ENCODE measurements at regions not wholly inside any gene's neighbourhood (a gene's known extent, or its start where the extent isn't known, plus 50 kb on each side); places are given as distances from the start of the nearest gene placed in this dataset.
A peak's percentile ranks its signal among the peaks of the same experiment; 100 is the strongest.

- Histone ChIP-seq H3K27me3 (no peaks in the 10 kb centered on the region), H3K36me3 (no peaks in the 10 kb centered on the region), H3K27ac (no peak overlapping the region), H3K4me3 (no peak overlapping the region), H3K9me3 (no peaks in the 10 kb centered on the region), H3K4me1 (no peaks in the 10 kb centered on the region)
- no peak for TF ChIP-seq POLR2AphosphoS5 (IDR thresholded peaks at IDR 0.05)
- TF ChIP-seq, protein P1, sequence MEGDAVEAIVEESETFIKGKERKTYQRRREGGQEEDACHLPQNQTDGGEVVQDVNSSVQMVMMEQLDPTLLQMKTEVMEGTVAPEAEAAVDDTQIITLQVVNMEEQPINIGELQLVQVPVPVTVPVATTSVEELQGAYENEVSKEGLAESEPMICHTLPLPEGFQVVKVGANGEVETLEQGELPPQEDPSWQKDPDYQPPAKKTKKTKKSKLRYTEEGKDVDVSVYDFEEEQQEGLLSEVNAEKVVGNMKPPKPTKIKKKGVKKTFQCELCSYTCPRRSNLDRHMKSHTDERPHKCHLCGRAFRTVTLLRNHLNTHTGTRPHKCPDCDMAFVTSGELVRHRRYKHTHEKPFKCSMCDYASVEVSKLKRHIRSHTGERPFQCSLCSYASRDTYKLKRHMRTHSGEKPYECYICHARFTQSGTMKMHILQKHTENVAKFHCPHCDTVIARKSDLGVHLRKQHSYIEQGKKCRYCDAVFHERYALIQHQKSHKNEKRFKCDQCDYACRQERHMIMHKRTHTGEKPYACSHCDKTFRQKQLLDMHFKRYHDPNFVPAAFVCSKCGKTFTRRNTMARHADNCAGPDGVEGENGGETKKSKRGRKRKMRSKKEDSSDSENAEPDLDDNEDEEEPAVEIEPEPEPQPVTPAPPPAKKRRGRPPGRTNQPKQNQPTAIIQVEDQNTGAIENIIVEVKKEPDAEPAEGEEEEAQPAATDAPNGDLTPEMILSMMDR (IDR thresholded peaks at IDR 0.05): no peak
- no peak for TF ChIP-seq POLR2A (IDR thresholded peaks at IDR 0.05)
- no peak for TF ChIP-seq EP300 (IDR thresholded peaks at IDR 0.05)
- no peak for ATAC-seq
- WGBS, 2 donors (ENCODE audit: low coverage in 1 of 2): no CpG with 5 or more reads among the region's 1 CpG
Measured at GRCh38 chr4:171715973-171716372, 97.2 kb upstream of the GALNTL6 start.

- no peak overlapping the region for H3K27ac ChIP-seq
- no peak overlapping the region for H3K4me3 ChIP-seq
- H3K36me3 ChIP-seq: no peaks in the 10 kb centered on the region
- H3K27me3 ChIP-seq: no peaks in the 10 kb centered on the region
- no peaks in the 10 kb centered on the region for H3K4me1 ChIP-seq
- peak; percentile 40 for ATAC-seq
- no peaks in the 10 kb centered on the region for H3K9me3 ChIP-seq
- 80% methylated on average over 1 of the region's 5 CpGs; no CpG with 5 or more reads in 1 of the 2 donors for WGBS, 2 donors (ENCODE audit: low coverage in 1 of 2)
- TF ChIP-seq EP300 (IDR thresholded peaks at IDR 0.05) (no peak), POLR2AphosphoS5 (IDR thresholded peaks at IDR 0.05) (no peak), POLR2A (IDR thresholded peaks at IDR 0.05) (no peak)
- TF ChIP-seq, protein P1 (IDR thresholded peaks at IDR 0.05): no peak
Measured at GRCh38 chr4:171714791-171715454, 98.3 kb upstream of the GALNTL6 start.

DNA sequence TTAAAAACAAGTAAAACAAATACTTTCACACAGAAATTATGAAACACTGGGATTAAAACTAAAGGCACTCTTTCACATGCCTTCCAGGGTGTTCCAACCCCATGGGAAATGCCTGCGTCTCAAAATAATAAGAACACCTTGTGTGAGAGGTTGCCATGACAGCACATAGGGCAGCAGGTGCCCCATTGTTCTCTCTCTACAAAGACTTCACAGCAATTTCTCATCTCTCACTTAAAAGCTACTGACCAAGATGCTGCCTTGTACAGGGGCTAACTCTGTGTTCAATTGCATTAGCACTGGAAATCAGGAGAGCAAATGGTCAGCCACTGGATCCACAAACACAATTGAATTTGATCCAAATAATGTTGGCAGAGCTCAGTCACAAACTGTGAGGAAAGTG is 102.5 kb upstream of the GALNTL6 start:
- H3K9me3 ChIP-seq: no peaks in the 10 kb centered on the region
- no peaks in the 10 kb centered on the region for H3K4me1 ChIP-seq
- TF ChIP-seq, protein P1 (IDR thresholded peaks at IDR 0.05): no peak
- TF ChIP-seq POLR2AphosphoS5 (IDR thresholded peaks at IDR 0.05): no peak
- no peak for TF ChIP-seq EP300 (IDR thresholded peaks at IDR 0.05)
- no peak for TF ChIP-seq POLR2A (IDR thresholded peaks at IDR 0.05)
- no peaks in the 10 kb centered on the region for H3K27me3 ChIP-seq
- ATAC-seq: no peak
- WGBS, 2 donors (ENCODE audit: low coverage in 1 of 2): 100% methylated on average over 1 of the region's 1 CpG; no CpG with 5 or more reads in 1 of the 2 donors
- no peak overlapping the region for H3K27ac ChIP-seq
- no peaks in the 10 kb centered on the region for H3K36me3 ChIP-seq
- no peak overlapping the region for H3K4me3 ChIP-seq

DNA sequence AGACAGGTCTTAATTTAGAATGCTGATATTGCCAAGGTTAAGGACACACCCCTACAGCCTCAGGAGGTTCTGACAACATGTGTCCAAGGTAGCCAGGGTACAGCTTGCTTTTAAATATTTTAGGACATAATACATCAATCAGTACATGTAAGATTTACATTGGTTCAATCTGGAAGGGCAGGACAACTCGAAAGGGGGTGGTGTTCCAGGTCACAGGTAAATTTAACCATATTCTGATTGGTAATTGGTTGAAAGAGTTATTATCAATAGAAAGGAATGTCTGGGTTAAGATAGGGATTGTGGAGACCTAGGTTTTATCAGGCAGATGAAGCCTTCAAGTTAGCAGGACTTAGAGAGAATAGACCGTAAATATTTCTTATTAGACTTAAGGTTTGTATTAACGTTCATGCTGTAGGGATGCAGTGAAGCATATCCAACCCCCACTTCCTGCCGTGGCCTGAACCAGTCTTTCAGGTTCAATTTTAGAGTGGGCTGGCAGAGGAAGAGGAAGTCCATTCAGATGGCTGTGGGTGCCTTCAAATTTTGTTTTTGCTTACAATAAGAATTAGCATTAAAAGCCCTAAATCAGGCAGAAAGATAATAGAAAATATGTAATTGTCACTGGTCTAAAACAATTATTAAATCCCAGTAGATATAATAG is 136.5 kb upstream of the GALNTL6 start:
- no peak for ATAC-seq
- Histone ChIP-seq H3K4me1 (no peaks in the 10 kb centered on the region), H3K36me3 (no peaks in the 10 kb centered on the region), H3K27me3 (no peaks in the 10 kb centered on the region), H3K27ac (no peak overlapping the region), H3K4me3 (no peak overlapping the region), H3K9me3 (no peaks in the 10 kb centered on the region)
- TF ChIP-seq POLR2AphosphoS5 (IDR thresholded peaks at IDR 0.05): no peak
- TF ChIP-seq EP300 (IDR thresholded peaks at IDR 0.05): no peak
- TF ChIP-seq, protein P1 (IDR thresholded peaks at IDR 0.05): no peak
- TF ChIP-seq POLR2A (IDR thresholded peaks at IDR 0.05): no peak
- 52 to 61% methylated on average over 3 to 4 of the region's 4 CpGs for WGBS, 2 donors (ENCODE audit: low coverage in 1 of 2)

- Histone ChIP-seq H3K4me3 (no peak overlapping the region), H3K36me3 (no peaks in the 10 kb centered on the region), H3K9me3 (no peaks in the 10 kb centered on the region), H3K4me1 (no peaks in the 10 kb centered on the region), H3K27me3 (no peaks in the 10 kb centered on the region), H3K27ac (no peak overlapping the region)
- TF ChIP-seq, protein P1 (IDR thresholded peaks at IDR 0.05): no peak
- TF ChIP-seq POLR2A (IDR thresholded peaks at IDR 0.05) (no peak), POLR2AphosphoS5 (IDR thresholded peaks at IDR 0.05) (no peak), EP300 (IDR thresholded peaks at IDR 0.05) (no peak)
- 60 to 100% methylated on average over 1 to 2 of the region's 11 CpGs for WGBS, 2 donors (ENCODE audit: low coverage in 1 of 2)
- no peak for ATAC-seq
Measured at GRCh38 chr4:171674781-171675180, 138.4 kb upstream of the GALNTL6 start.

Data from gastroesophageal sphincter (tissue), 4 donors.